ENCODE measurements at regions not wholly inside any gene's neighbourhood (a gene's known extent, or its start where the extent isn't known, plus 50 kb on each side); places are given as distances from the start of the nearest gene placed in this dataset.

DNA sequence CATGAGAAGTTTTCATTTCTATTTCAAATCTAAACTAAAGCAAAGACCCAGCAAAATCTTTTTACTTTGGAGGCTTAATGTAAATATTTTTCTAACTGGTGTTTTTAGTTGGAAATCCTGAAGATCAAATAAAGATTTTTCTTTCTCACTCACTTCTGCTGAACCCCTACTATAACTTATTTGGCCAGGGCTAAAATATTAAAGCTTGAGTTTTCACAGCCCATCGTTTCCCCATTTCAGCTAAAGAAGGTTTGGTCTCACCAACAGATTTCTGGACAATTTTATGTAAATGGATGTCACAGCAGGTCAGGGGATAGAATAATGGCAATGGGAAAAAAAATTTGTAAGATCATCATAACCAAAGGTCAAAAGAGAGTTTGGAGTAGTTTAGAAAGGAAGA is 92.7 kb upstream of the DCN start:
- TF ChIP-seq, protein P1, sequence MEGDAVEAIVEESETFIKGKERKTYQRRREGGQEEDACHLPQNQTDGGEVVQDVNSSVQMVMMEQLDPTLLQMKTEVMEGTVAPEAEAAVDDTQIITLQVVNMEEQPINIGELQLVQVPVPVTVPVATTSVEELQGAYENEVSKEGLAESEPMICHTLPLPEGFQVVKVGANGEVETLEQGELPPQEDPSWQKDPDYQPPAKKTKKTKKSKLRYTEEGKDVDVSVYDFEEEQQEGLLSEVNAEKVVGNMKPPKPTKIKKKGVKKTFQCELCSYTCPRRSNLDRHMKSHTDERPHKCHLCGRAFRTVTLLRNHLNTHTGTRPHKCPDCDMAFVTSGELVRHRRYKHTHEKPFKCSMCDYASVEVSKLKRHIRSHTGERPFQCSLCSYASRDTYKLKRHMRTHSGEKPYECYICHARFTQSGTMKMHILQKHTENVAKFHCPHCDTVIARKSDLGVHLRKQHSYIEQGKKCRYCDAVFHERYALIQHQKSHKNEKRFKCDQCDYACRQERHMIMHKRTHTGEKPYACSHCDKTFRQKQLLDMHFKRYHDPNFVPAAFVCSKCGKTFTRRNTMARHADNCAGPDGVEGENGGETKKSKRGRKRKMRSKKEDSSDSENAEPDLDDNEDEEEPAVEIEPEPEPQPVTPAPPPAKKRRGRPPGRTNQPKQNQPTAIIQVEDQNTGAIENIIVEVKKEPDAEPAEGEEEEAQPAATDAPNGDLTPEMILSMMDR (IDR thresholded peaks at IDR 0.05; ENCODE audit: low read depth, low read length) = no peak
- TF ChIP-seq, protein P2, sequence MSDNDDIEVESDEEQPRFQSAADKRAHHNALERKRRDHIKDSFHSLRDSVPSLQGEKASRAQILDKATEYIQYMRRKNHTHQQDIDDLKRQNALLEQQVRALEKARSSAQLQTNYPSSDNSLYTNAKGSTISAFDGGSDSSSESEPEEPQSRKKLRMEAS (IDR thresholded peaks at IDR 0.05; ENCODE audit: low read depth, low read length) = no peak
- TF ChIP-seq MYC (IDR thresholded peaks at IDR 0.05; ENCODE audit: low read depth, low read length) (no peak), POLR2A (IDR thresholded peaks at IDR 0.05; ENCODE audit: extremely low read depth, insufficient read length) (no peak)
- no peak overlapping the region for H3K4me3 ChIP-seq (ENCODE audit: low read depth, low read length)
- DNase-seq (ENCODE audit: low read depth) = no peak

DNA sequence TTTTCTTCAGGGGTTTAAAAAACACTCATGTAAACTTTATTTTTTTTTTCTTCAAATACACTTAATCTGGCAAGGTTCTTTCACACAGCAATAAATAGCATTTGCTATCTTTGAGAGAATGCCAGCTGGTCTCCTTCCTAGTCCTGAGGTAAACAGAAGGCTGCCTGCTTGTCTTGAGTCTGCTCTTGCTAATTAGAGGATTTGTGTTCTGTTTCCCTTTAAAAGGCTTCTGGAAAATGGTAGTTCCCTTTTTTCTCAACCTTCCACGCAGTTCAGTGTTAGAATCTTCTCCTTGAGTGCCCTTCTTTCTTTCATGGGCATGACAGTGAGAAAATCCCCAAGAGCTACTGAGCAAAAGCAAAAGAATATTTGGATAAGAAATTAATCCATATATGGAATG is 92.3 kb upstream of the DCN start:
- TF ChIP-seq, protein P2 (IDR thresholded peaks at IDR 0.05; ENCODE audit: low read depth, low read length) = no peak
- TF ChIP-seq, protein P1 (IDR thresholded peaks at IDR 0.05; ENCODE audit: low read depth, low read length) = no peak
- TF ChIP-seq POLR2A (IDR thresholded peaks at IDR 0.05; ENCODE audit: extremely low read depth, insufficient read length) (no peak), MYC (IDR thresholded peaks at IDR 0.05; ENCODE audit: low read depth, low read length) (no peak)
- H3K4me3 ChIP-seq (ENCODE audit: low read depth, low read length) = no peak overlapping the region
- no peak for DNase-seq (ENCODE audit: low read depth)

DNA sequence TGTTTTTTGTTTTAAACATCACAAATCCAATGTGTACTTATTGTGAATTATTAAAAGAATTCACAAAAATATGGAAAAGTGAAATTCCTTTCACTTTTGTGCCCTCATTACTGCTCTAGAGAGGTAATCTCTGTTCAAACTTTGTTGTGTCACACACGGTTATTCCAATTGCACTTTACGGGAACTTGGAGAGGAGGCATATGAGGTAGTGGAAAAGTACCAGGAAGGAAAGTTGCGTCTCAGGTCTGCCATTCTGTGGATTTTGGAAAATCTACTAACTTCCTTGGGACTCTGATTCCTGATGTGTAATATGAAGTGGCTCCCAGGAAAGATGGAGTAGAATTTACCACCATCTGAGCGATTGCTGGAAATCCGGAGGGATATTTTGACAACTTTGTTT is 90.9 kb upstream of the DCN start:
- no peak overlapping the region for H3K4me3 ChIP-seq (ENCODE audit: low read depth, low read length)
- TF ChIP-seq POLR2A (IDR thresholded peaks at IDR 0.05; ENCODE audit: extremely low read depth, insufficient read length) = no peak
- TF ChIP-seq, protein P2 (IDR thresholded peaks at IDR 0.05; ENCODE audit: low read depth, low read length) = no peak
- no peak for TF ChIP-seq MYC (IDR thresholded peaks at IDR 0.05; ENCODE audit: low read depth, low read length)
- TF ChIP-seq, protein P1 (IDR thresholded peaks at IDR 0.05; ENCODE audit: low read depth, low read length) = no peak
- DNase-seq (ENCODE audit: low read depth) = no peak

- H3K4me3 ChIP-seq (ENCODE audit: low read depth, low read length) = no peak overlapping the region
- no peak for DNase-seq (ENCODE audit: low read depth)
- TF ChIP-seq, protein P1 (IDR thresholded peaks at IDR 0.05; ENCODE audit: low read depth, low read length) = no peak
- TF ChIP-seq, protein P2 (IDR thresholded peaks at IDR 0.05; ENCODE audit: low read depth, low read length) = no peak
- TF ChIP-seq POLR2A (IDR thresholded peaks at IDR 0.05; ENCODE audit: extremely low read depth, insufficient read length) (no peak), MYC (IDR thresholded peaks at IDR 0.05; ENCODE audit: low read depth, low read length) (no peak)
Measured at GRCh38 chr12:91272461-91273063, 89.9 kb upstream of the DCN start.

GRCh38 chr12:91271185-91271584 is 88.6 kb upstream of the DCN start:
- no peak for DNase-seq (ENCODE audit: low read depth)
- no peak overlapping the region for H3K4me3 ChIP-seq (ENCODE audit: low read depth, low read length)
- TF ChIP-seq POLR2A (IDR thresholded peaks at IDR 0.05; ENCODE audit: extremely low read depth, insufficient read length) (no peak), MYC (IDR thresholded peaks at IDR 0.05; ENCODE audit: low read depth, low read length) (no peak)
- TF ChIP-seq, protein P2 (IDR thresholded peaks at IDR 0.05; ENCODE audit: low read depth, low read length) = no peak
- TF ChIP-seq, protein P1 (IDR thresholded peaks at IDR 0.05; ENCODE audit: low read depth, low read length) = no peak
